Panc1 (cell line): ENCODE measurements at regions not wholly inside any gene's neighbourhood (a gene's known extent, or its start where the extent isn't known, plus 50 kb on each side); places are given as distances from the start of the nearest gene placed in this dataset.

Experiments
- ATAC-seq: fragments of 200-7000 bp; cut with Tn5 transposase; 2 replicates; pipeline ENCODE4 v1.9.1; 2020; ENCODE audit warnings: mild to moderate bottlenecking, moderate library complexity
- BruUV-seq: library from RNA; stranded (reverse); fragments of 400-500 nt; replicated peaks from 2 replicates; lab custom pipeline; 2021; lab: Mats Ljungman, UMichigan
- CTCF ChIA-PET: fragments of 300-600 bp; sonication (Branson Sonifier 250); formaldehyde crosslinking; loops from one replicate; lab custom pipeline; 2022; ENCODE audit warnings: antibody characterized with exemption; lab: Charles Lee
- POLR2A ChIA-PET: fragments of 300-600 bp; sonication (Branson Sonifier 250); formaldehyde crosslinking; loops from one replicate; lab custom pipeline; 2022; ENCODE audit warnings: antibody characterized with exemption; lab: Charles Lee
- DNase-seq: peaks from one replicate; pipeline ENCODE4 v3.0.0-alpha.2; 2010; ENCODE audit warnings: low read depth, low spot score
- H3K27ac ChIP-seq: 2 replicates; pipeline ENCODE4 v1.5.1; 2011; ENCODE audit warnings: mild to moderate bottlenecking, low read length, inconsistent platforms
- H3K27me3 ChIP-seq: fragments of 200-500 bp; sonication (Bioruptor generic); 2 replicates; pipeline ENCODE4 v1.6.0; 2014; ENCODE audit warnings: low read length, inconsistent platforms; ENCODE audit not compliant: control insufficient read depth, insufficient read depth
- H3K36me3 ChIP-seq: fragments of 200-500 bp; sonication (Bioruptor generic); 2 replicates; pipeline ENCODE4 v1.5.1; 2014; ENCODE audit warnings: inconsistent platforms, mild to moderate bottlenecking, low read length, moderate library complexity; ENCODE audit not compliant: control insufficient read depth, insufficient read depth
- H3K4me1 ChIP-seq: 2 replicates; pipeline ENCODE4 v1.5.1; 2011; ENCODE audit warnings: inconsistent platforms, mild to moderate bottlenecking, low read length, moderate library complexity; ENCODE audit not compliant: control insufficient read depth, insufficient read depth
- H3K4me3 ChIP-seq, 2 experiments: 2 replicates each; pipeline ENCODE4 v1.5.1; 2011 to 2012; ENCODE audit warnings: low read depth in 2 of 2, low read length in 2 of 2, mild to moderate bottlenecking in 2 of 2, inconsistent platforms in 1 of 2, moderate library complexity in 1 of 2
- H3K9me3 ChIP-seq: fragments of 200-500 bp; sonication (Bioruptor generic); 2 replicates; pipeline ENCODE4 v1.5.1; 2014; ENCODE audit warnings: low read depth, mild to moderate bottlenecking, inconsistent platforms, low read length, moderate library complexity; ENCODE audit not compliant: control insufficient read depth, insufficient read depth
- POLR2AphosphoS5 ChIP-seq: IDR thresholded peaks from 2 replicates; pipeline ENCODE4 v1.6.1; 2012; ENCODE audit warnings: mild to moderate bottlenecking, low read depth, low read length, moderate library complexity
- SIN3A ChIP-seq: IDR thresholded peaks from 2 replicates; pipeline ENCODE4 v1.6.1; 2012; ENCODE audit warnings: low read depth, mild to moderate bottlenecking, low read length, moderate library complexity, borderline replicate concordance; ENCODE audit not compliant: insufficient read depth
- TCF7L2 ChIP-seq: IDR thresholded peaks from 2 replicates; pipeline ENCODE4 v1.6.1; 2011; ENCODE audit warnings: mild to moderate bottlenecking, low read depth, low read length, inconsistent platforms
- in situ Hi-C: cut with HindIII; loops from 2 replicates; pipeline ENCODE4 v1.10.0; 2016; ENCODE audit warnings: low sequenced_read_pairs, low pct_unique_long_range_greater_than_20kb
- intact Hi-C: fragments of 100-400 bp; cut with micrococcal nuclease; formaldehyde crosslinking; loops from one replicate; pipeline ENCODE4 v1.10.0; 2022; ENCODE audit not compliant: unreplicated experiment
- TF ChIP-seq, protein P1 (sequence below), 2 experiments: IDR thresholded peaks; 2 replicates each; pipeline ENCODE4 v1.6.1; 2011 to 2012; ENCODE audit warnings: low read depth in 2 of 2, control low read depth in 1 of 2, low read length in 1 of 2, mild to moderate bottlenecking in 1 of 2, moderate library complexity in 1 of 2; ENCODE audit not compliant: insufficient read depth in 1 of 2
- TF ChIP-seq, protein P2 (sequence below): fragments of 450-650 bp; IDR thresholded peaks from 2 replicates; pipeline ENCODE4 v1.5.1; 2017; ENCODE audit warnings: mild to moderate bottlenecking

DNA sequence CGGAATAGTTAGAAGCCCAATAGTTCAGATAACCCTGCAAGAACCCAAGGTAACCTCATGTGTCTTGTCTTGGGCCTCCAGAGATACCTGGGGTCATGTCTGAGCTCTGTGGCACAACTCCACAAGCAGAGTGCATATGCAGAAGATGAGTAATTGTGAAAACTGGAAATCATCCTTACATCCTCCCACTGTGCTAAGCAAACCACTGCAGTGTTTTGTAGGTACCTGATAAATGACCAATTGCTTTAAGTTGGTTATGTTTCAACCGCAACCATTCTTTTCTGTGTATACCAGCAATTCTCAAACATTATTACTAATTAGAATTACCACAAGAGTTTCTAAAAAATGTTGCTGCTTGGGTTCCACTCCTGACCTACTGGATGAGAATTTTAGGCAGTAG lies 73.2 kb downstream of the CBLL2 start:
- CTCF ChIA-PET: no interaction called here
- ATAC-seq (no peak), DNase-seq (no peak)
- no peak overlapping the region for H3K27ac ChIP-seq
- POLR2A ChIA-PET: no interaction called here
- H3K27me3 ChIP-seq: no peaks in the 10 kb centered on the region
- no peaks in the 10 kb centered on the region for H3K4me1 ChIP-seq
- H3K9me3 ChIP-seq: no peaks in the 10 kb centered on the region
- intact Hi-C loops (no loop called here), in situ Hi-C loops (no loop called here)
- no peaks in the 10 kb centered on the region for H3K36me3 ChIP-seq
- BruUV-seq: no TSS peak
- H3K4me3 ChIP-seq: no peak overlapping the region
- TF ChIP-seq, protein P1, sequence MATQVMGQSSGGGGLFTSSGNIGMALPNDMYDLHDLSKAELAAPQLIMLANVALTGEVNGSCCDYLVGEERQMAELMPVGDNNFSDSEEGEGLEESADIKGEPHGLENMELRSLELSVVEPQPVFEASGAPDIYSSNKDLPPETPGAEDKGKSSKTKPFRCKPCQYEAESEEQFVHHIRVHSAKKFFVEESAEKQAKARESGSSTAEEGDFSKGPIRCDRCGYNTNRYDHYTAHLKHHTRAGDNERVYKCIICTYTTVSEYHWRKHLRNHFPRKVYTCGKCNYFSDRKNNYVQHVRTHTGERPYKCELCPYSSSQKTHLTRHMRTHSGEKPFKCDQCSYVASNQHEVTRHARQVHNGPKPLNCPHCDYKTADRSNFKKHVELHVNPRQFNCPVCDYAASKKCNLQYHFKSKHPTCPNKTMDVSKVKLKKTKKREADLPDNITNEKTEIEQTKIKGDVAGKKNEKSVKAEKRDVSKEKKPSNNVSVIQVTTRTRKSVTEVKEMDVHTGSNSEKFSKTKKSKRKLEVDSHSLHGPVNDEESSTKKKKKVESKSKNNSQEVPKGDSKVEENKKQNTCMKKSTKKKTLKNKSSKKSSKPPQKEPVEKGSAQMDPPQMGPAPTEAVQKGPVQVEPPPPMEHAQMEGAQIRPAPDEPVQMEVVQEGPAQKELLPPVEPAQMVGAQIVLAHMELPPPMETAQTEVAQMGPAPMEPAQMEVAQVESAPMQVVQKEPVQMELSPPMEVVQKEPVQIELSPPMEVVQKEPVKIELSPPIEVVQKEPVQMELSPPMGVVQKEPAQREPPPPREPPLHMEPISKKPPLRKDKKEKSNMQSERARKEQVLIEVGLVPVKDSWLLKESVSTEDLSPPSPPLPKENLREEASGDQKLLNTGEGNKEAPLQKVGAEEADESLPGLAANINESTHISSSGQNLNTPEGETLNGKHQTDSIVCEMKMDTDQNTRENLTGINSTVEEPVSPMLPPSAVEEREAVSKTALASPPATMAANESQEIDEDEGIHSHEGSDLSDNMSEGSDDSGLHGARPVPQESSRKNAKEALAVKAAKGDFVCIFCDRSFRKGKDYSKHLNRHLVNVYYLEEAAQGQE (IDR thresholded peaks at IDR 0.05; ENCODE audit: insufficient read depth in 1 of 2, low read depth in 2 of 2, low read length in 1 of 2): no peak
- TF ChIP-seq TCF7L2 (no peak), SIN3A (no peak), POLR2AphosphoS5 (no peak)
- TF ChIP-seq, protein P2, sequence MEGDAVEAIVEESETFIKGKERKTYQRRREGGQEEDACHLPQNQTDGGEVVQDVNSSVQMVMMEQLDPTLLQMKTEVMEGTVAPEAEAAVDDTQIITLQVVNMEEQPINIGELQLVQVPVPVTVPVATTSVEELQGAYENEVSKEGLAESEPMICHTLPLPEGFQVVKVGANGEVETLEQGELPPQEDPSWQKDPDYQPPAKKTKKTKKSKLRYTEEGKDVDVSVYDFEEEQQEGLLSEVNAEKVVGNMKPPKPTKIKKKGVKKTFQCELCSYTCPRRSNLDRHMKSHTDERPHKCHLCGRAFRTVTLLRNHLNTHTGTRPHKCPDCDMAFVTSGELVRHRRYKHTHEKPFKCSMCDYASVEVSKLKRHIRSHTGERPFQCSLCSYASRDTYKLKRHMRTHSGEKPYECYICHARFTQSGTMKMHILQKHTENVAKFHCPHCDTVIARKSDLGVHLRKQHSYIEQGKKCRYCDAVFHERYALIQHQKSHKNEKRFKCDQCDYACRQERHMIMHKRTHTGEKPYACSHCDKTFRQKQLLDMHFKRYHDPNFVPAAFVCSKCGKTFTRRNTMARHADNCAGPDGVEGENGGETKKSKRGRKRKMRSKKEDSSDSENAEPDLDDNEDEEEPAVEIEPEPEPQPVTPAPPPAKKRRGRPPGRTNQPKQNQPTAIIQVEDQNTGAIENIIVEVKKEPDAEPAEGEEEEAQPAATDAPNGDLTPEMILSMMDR: no peak

GRCh38 chrX:22347491-22347890 lies 74.8 kb downstream of the CBLL2 start:
- no peak overlapping the region for H3K27ac ChIP-seq
- BruUV-seq: no TSS peak
- ChIA-PET POLR2A (no interaction called here), CTCF (no interaction called here)
- DNase-seq (no peak), ATAC-seq (no peak)
- H3K27me3 ChIP-seq: no peaks in the 10 kb centered on the region
- H3K9me3 ChIP-seq: no peaks in the 10 kb centered on the region
- intact Hi-C loops (no loop called here), in situ Hi-C loops (no loop called here)
- H3K36me3 ChIP-seq: no peaks in the 10 kb centered on the region
- no peak overlapping the region for H3K4me3 ChIP-seq
- TF ChIP-seq, protein P2: no peak
- TF ChIP-seq TCF7L2: no peak
- TF ChIP-seq, protein P1 (IDR thresholded peaks at IDR 0.05; ENCODE audit: insufficient read depth in 1 of 2, low read depth in 2 of 2, low read length in 1 of 2): no peak
- TF ChIP-seq SIN3A: no peak
- no peak for TF ChIP-seq POLR2AphosphoS5
- no peaks in the 10 kb centered on the region for H3K4me1 ChIP-seq
